HCT116 (cell line): ENCODE measurements at regions not wholly inside any gene's neighbourhood (a gene's known extent, or its start where the extent isn't known, plus 50 kb on each side); places are given as distances from the start of the nearest gene placed in this dataset.

Experiments
- ATAC-seq: fragments of 200-7000 bp; cut with Tn5 transposase; 2 replicates; pipeline ENCODE4 v1.9.1; 2020; ENCODE audit warnings: mild to moderate bottlenecking, moderate library complexity
- BruUV-seq: library from RNA; stranded (reverse); fragments of 400-500 nt; replicated peaks from 2 replicates; lab custom pipeline; 2021; lab: Mats Ljungman, UMichigan
- CTCF ChIA-PET: fragments of 300-600 bp; sonication (Branson Sonifier 250); formaldehyde crosslinking; loops from one replicate; lab custom pipeline; 2021; ENCODE audit warnings: antibody characterized with exemption; lab: Charles Lee
- POLR2A ChIA-PET: fragments of 300-600, 350-600 bp; sonication (Branson Sonifier 250); formaldehyde crosslinking; loops from one replicate; lab custom pipeline; 2021; ENCODE audit warnings: antibody characterized with exemption; lab: Charles Lee
- RAD21 ChIA-PET, 2 experiments: fragments of 300-600 bp; sonication (Branson Sonifier 250); formaldehyde crosslinking; loops; one replicate each; lab custom pipeline; 2023; ENCODE audit warnings: low total read pairs in 2 of 2; ENCODE audit not compliant: uncharacterized antibody in 2 of 2, unreplicated experiment in 2 of 2, low non-redundant PET in 1 of 2; lab: Charles Lee
- DNase-seq: peaks from one replicate; pipeline ENCODE4 v3.0.0-alpha.2; 2010; ENCODE audit warnings: low read depth, low spot score
- H2AFZ ChIP-seq: fragments of 200-600 bp; shearing (Covaris generic), sonication (generic); 2 replicates; pipeline ENCODE4 v1.6.1; 2017; ENCODE audit warnings: low read depth, mixed run types, mixed read lengths, antibody characterized with exemption, low read length; ENCODE audit not compliant: poor library complexity, severe bottlenecking
- H3K27ac ChIP-seq: 2 replicates; pipeline ENCODE4 v1.5.1; 2012; ENCODE audit warnings: low read depth, low read length
- H3K27me3 ChIP-seq: fragments of 200-600 bp; sonication (generic); 2 replicates; pipeline ENCODE4 v1.6.1; 2016; ENCODE audit warnings: mixed run types, low read length, mixed read lengths; ENCODE audit not compliant: insufficient read depth
- H3K36me3 ChIP-seq, 2 experiments: fragments of 200-500 bp in 1 of 2; fragments of 200-600 bp in 1 of 2; sonication (Bioruptor generic) in 1 of 2; sonication (generic) in 1 of 2; 2 replicates each; pipeline versions ENCODE4 v1.5.1 to v1.6.1; 2014 to 2016; ENCODE audit warnings: low read length in 2 of 2, inconsistent platforms in 1 of 2, mixed read lengths in 1 of 2, mixed run types in 1 of 2; ENCODE audit not compliant: insufficient read depth in 2 of 2, control insufficient read depth in 1 of 2
- H3K4me1 ChIP-seq, 2 experiments: fragments of 200-600 bp in 1 of 2; sonication (generic) in 1 of 2; 2 replicates each; pipeline versions ENCODE4 v1.5.1 to v1.6.1; 2012 to 2017; ENCODE audit warnings: low read length in 2 of 2, inconsistent platforms in 1 of 2, mild to moderate bottlenecking in 1 of 2, mixed read lengths in 1 of 2, mixed run types in 1 of 2, moderate library complexity in 1 of 2; ENCODE audit not compliant: insufficient read depth in 2 of 2, control insufficient read depth in 1 of 2
- H3K4me2 ChIP-seq: fragments of 200-600 bp; sonication (generic); 2 replicates; pipeline ENCODE4 v1.6.1; 2017; ENCODE audit warnings: mixed run types, low read length, mixed read lengths
- H3K4me3 ChIP-seq, 2 experiments: fragments of 200-600 bp in 1 of 2; sonication (generic) in 1 of 2; replicated peaks in 1 of 2; 2 replicates each; pipeline ENCODE4 v1.5.1; 2011 to 2016; ENCODE audit warnings: low read length in 2 of 2, control low read depth in 1 of 2, low read depth in 1 of 2, mild to moderate bottlenecking in 1 of 2, mixed read lengths in 1 of 2, mixed run types in 1 of 2
- H3K79me2 ChIP-seq: fragments of 200-600 bp; sonication (generic); 2 replicates; pipeline ENCODE4 v1.6.1; 2017; ENCODE audit warnings: mild to moderate bottlenecking, mixed run types, low read length, moderate library complexity, mixed read lengths; ENCODE audit not compliant: insufficient read depth
- H3K9ac ChIP-seq: fragments of 200-600 bp; sonication (generic); 2 replicates; pipeline ENCODE4 v1.6.1; 2016; ENCODE audit warnings: low read length, mixed read lengths
- H3K9me2 ChIP-seq: fragments of 200-600 bp; sonication (generic), shearing (Covaris generic); 2 replicates; pipeline ENCODE4 v1.6.1; 2017; ENCODE audit warnings: mixed run types, mild to moderate bottlenecking, moderate library complexity; ENCODE audit not compliant: insufficient read depth
- H3K9me3 ChIP-seq, 2 experiments: fragments of 200-500 bp in 1 of 2; fragments of 200-600 bp in 1 of 2; sonication (Bioruptor generic) in 1 of 2; sonication (generic) in 1 of 2; 2 replicates each; pipeline ENCODE4 v1.6.1; 2014 to 2017; ENCODE audit warnings: low read length in 2 of 2, mixed read lengths in 2 of 2, inconsistent platforms in 1 of 2, low read depth in 1 of 2, mild to moderate bottlenecking in 1 of 2, mixed run types in 1 of 2, moderate library complexity in 1 of 2; ENCODE audit not compliant: control insufficient read depth in 1 of 2, insufficient read depth in 1 of 2
- H4K20me1 ChIP-seq: fragments of 200-600 bp; sonication (generic), shearing (Covaris generic); 2 replicates; pipeline ENCODE4 v1.6.1; 2017; ENCODE audit warnings: mixed run types, mild to moderate bottlenecking, moderate library complexity; ENCODE audit not compliant: insufficient read depth
- EGR1 ChIP-seq: IDR thresholded peaks from 2 replicates; pipeline ENCODE4 v1.6.1; 2012; ENCODE audit warnings: low read depth
- EZH2 ChIP-seq: fragments of 200-600 bp; sonication (generic); IDR thresholded peaks from 2 replicates; pipeline ENCODE4 v1.6.1; 2017; ENCODE audit warnings: antibody characterized with exemption, mixed run types
- FOSL1 ChIP-seq: IDR thresholded peaks from 2 replicates; pipeline ENCODE4 v1.6.1; 2012; ENCODE audit warnings: low read depth
- MAX ChIP-seq: IDR thresholded peaks from 2 replicates; pipeline ENCODE4 v1.6.1; 2012
- RAD21 ChIP-seq: IDR thresholded peaks from 2 replicates; pipeline ENCODE4 v1.6.1; 2012; ENCODE audit warnings: low read depth, mild to moderate bottlenecking
- REST ChIP-seq: IDR thresholded peaks from 2 replicates; pipeline ENCODE4 v1.6.1; 2012; ENCODE audit warnings: low read depth
- SP1 ChIP-seq: IDR thresholded peaks from 2 replicates; pipeline ENCODE4 v1.6.1; 2012; ENCODE audit warnings: low read depth
- TCF7L2 ChIP-seq: IDR thresholded peaks from 2 replicates; pipeline ENCODE4 v1.7.0; 2011; ENCODE audit warnings: borderline replicate concordance, inconsistent platforms; ENCODE audit not compliant: insufficient read depth, insufficient read length; ENCODE audit errors: extremely low read depth
- ZBTB33 ChIP-seq: IDR thresholded peaks from 2 replicates; pipeline ENCODE4 v1.6.1; 2011; ENCODE audit warnings: mild to moderate bottlenecking, low read length, moderate library complexity; ENCODE audit not compliant: insufficient replicate concordance; ENCODE audit errors: extremely low read depth
- ZNF274 ChIP-seq: fragments of 200-500 bp; sonication (Bioruptor generic); IDR thresholded peaks from 2 replicates; pipeline ENCODE4 v1.6.1; 2014; ENCODE audit warnings: mild to moderate bottlenecking, low read depth, low read length, inconsistent platforms
- intact Hi-C: fragments of 100-400 bp; cut with micrococcal nuclease; formaldehyde crosslinking; loops from 2 replicates; pipeline ENCODE4 v1.10.0; 2022

- intact Hi-C loops = no loop called here
Measured at GRCh38 chr15:27690290-27690689, 408.8 kb downstream of the OCA2 start.

More at GRCh38 chr15:27690290-27690689, 408.8 kb downstream of the OCA2 start:
- no TSS peak for BruUV-seq
- no peaks in the 10 kb centered on the region for H3K9me2 ChIP-seq
- no peaks in the 10 kb centered on the region for H4K20me1 ChIP-seq
- H3K27ac ChIP-seq = no peak overlapping the region
- H3K4me2 ChIP-seq = no peak overlapping the region
- no peaks in the 10 kb centered on the region for H3K4me1 ChIP-seq
- no peak for ATAC-seq
- no peak overlapping the region for H3K4me3 ChIP-seq
- H3K27me3 ChIP-seq = no peaks in the 10 kb centered on the region
- DNase-seq = no peak
- RAD21 ChIA-PET = no interaction called here
- H2AFZ ChIP-seq = no peak overlapping the region
- CTCF ChIA-PET = no interaction called here
- H3K79me2 ChIP-seq = no peaks in the 10 kb centered on the region
- no peak overlapping the region for H3K9ac ChIP-seq
- POLR2A ChIA-PET = no interaction called here
- TF ChIP-seq REST = no peak
- no peak for TF ChIP-seq EZH2
- TF ChIP-seq ZBTB33 = no peak
- TF ChIP-seq EGR1 = no peak
- TF ChIP-seq RAD21 = no peak
- no peak for TF ChIP-seq TCF7L2
- no peak for TF ChIP-seq MAX
- TF ChIP-seq ZNF274 = no peak
- TF ChIP-seq SP1 = no peak
- TF ChIP-seq FOSL1 = no peak
- H3K36me3 ChIP-seq = no peaks in the 10 kb centered on the region
- H3K9me3 ChIP-seq = peaks cover 11 to 48% of the 10 kb centered on the region in 2 experiments; a peak in 2 of 4 replicates
